K562 (cell line): ENCODE measurements at regions not wholly inside any gene's neighbourhood (a gene's known extent, or its start where the extent isn't known, plus 50 kb on each side); places are given as distances from the start of the nearest gene placed in this dataset.

Experiments used
- ADNP ChIP-seq: fragments of 200-800 bp; sonication (Bioruptor generic); IDR thresholded peaks from 2 replicates; pipeline ENCODE4 v1.6.1; 2016; ENCODE audit warnings: missing genetic modification characterization, missing compliant biosample characterization
- AFF1 ChIP-seq, 2 experiments: fragments of 450-650 bp; IDR thresholded peaks; 2 replicates each; pipeline ENCODE4 v1.6.1; 2018; ENCODE audit warnings: mild to moderate bottlenecking in 2 of 2, low read depth in 1 of 2; ENCODE audit not compliant: partially characterized antibody in 2 of 2
- ATF2 ChIP-seq: sonication (generic); formaldehyde crosslinking; IDR thresholded peaks from 2 replicates; pipeline ENCODE4 v1.8.1; 2022; ENCODE audit warnings: missing genetic modification reagents
- CBFA2T3 ChIP-seq: fragments of 450-650 bp; IDR thresholded peaks from 2 replicates; pipeline ENCODE4 v1.6.1; 2017
- CEBPB ChIP-seq: fragments of 450-650 bp; IDR thresholded peaks from 2 replicates; pipeline ENCODE4 v1.6.1; 2016; ENCODE audit warnings: missing genetic modification characterization, missing compliant biosample characterization
- CREB1 ChIP-seq, 2 experiments: sonication (generic) in 1 of 2; formaldehyde crosslinking in 1 of 2; IDR thresholded peaks; 2 replicates each; pipeline versions ENCODE4 v1.6.1 to v1.8.0; 2012 to 2022; ENCODE audit warnings: inconsistent platforms in 1 of 2, mild to moderate bottlenecking in 1 of 2, missing genetic modification reagents in 1 of 2, moderate library complexity in 1 of 2
- FIP1L1 ChIP-seq: fragments of 200-400 bp; formaldehyde crosslinking; IDR thresholded peaks from 2 replicates; pipeline ENCODE4 v1.6.1; 2018; ENCODE audit warnings: mild to moderate bottlenecking, low read depth, low read length; ENCODE audit not compliant: poor library complexity, severe bottlenecking
- MIER1 ChIP-seq: fragments of 450-650 bp; IDR thresholded peaks from 2 replicates; pipeline ENCODE4 v1.6.1; 2016; ENCODE audit warnings: antibody characterized with exemption, mild to moderate bottlenecking, low read depth
- MNT ChIP-seq, 2 experiments: fragments of 450-650 bp; conservative IDR thresholded peaks; 2 replicates each; pipeline ENCODE4 v1.6.1; 2017; ENCODE audit warnings: mild to moderate bottlenecking in 2 of 2, moderate library complexity in 2 of 2
- NFE2L1 ChIP-seq: fragments of 450-650 bp; IDR thresholded peaks from 2 replicates; pipeline ENCODE4 v1.6.1; 2016; ENCODE audit warnings: missing genetic modification characterization, low read depth, mild to moderate bottlenecking, missing compliant biosample characterization, moderate library complexity, borderline replicate concordance
- POLR2H ChIP-seq: IDR thresholded peaks from 2 replicates; pipeline ENCODE4 v1.6.1; 2016; ENCODE audit warnings: missing genetic modification characterization, low read depth, mild to moderate bottlenecking, control low read depth, missing compliant biosample characterization, moderate library complexity
- SETDB1 ChIP-seq: IDR thresholded peaks from one replicate; pipeline ENCODE4 v1.6.1; 2012; ENCODE audit warnings: low read length, control low read depth, inconsistent platforms
- SNRNP70 ChIP-seq: fragments of 200-400 bp; formaldehyde crosslinking; optimal IDR thresholded peaks from 2 replicates; pipeline ENCODE3; 2017; ENCODE audit warnings: low read depth, low read length
- TBP ChIP-seq: optimal IDR thresholded peaks from 2 replicates; pipeline ENCODE3; 2011; ENCODE audit warnings: low read depth, low read length, improper control_type of control experiment
- ZBTB7A ChIP-seq: IDR thresholded peaks from 2 replicates; pipeline ENCODE4 v1.6.1; 2011; ENCODE audit warnings: low read depth, mild to moderate bottlenecking, low read length, moderate library complexity, borderline replicate concordance; ENCODE audit not compliant: control insufficient read depth
- ZKSCAN3 ChIP-seq: fragments of 250-450 bp; sonication (Bioruptor Pico); IDR thresholded peaks from 2 replicates; pipeline ENCODE4 v1.4.0; 2020
- ZNF134 ChIP-seq: fragments of 250-450 bp; sonication (Bioruptor Pico); conservative IDR thresholded peaks from 2 replicates; pipeline ENCODE4 v1.4.0; 2020
- ZSCAN29 ChIP-seq: fragments of 450-650 bp; IDR thresholded peaks from 2 replicates; pipeline ENCODE4 v1.6.1; 2017
- TF ChIP-seq, protein P1 (sequence below): sonication (generic); formaldehyde crosslinking; IDR thresholded peaks from 2 replicates; pipeline ENCODE4 v1.8.0; 2022; ENCODE audit warnings: mild to moderate bottlenecking, missing genetic modification reagents
- TF ChIP-seq, protein P2 (sequence below): fragments of 450-650 bp; formaldehyde crosslinking; conservative IDR thresholded peaks from 2 replicates; pipeline ENCODE4 v1.4.0; 2022; ENCODE audit warnings: mild to moderate bottlenecking, missing genetic modification characterization

GRCh38 chr4:152166567-152166966 is 369.3 kb downstream of the FBXW7 start (continued):
- 0 out of 2 replicates have a peak, but pooled peaks have one; percentile 54 for TF ChIP-seq ZBTB7A
- no peak for TF ChIP-seq CBFA2T3
- no peak for TF ChIP-seq ADNP (tag)
- no peak for TF ChIP-seq POLR2H
- TF ChIP-seq FIP1L1 = no peak
- TF ChIP-seq MIER1 = peak; percentile 82
- TF ChIP-seq ZKSCAN3 = no peak
- no peak for TF ChIP-seq ZSCAN29
- TF ChIP-seq CEBPB (tag) = peak; percentile 79
- TF ChIP-seq ZNF134 (CRISPR knock-in tag) = no peak
- no peak for TF ChIP-seq TBP
- TF ChIP-seq, protein P1, sequence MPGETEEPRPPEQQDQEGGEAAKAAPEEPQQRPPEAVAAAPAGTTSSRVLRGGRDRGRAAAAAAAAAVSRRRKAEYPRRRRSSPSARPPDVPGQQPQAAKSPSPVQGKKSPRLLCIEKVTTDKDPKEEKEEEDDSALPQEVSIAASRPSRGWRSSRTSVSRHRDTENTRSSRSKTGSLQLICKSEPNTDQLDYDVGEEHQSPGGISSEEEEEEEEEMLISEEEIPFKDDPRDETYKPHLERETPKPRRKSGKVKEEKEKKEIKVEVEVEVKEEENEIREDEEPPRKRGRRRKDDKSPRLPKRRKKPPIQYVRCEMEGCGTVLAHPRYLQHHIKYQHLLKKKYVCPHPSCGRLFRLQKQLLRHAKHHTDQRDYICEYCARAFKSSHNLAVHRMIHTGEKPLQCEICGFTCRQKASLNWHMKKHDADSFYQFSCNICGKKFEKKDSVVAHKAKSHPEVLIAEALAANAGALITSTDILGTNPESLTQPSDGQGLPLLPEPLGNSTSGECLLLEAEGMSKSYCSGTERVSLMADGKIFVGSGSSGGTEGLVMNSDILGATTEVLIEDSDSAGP (CRISPR knock-in tag) = no peak
- peak in 1 of 2 experiments; percentile 50 for TF ChIP-seq AFF1 (IDR thresholded peaks at IDR 0.05; ENCODE audit: low read depth in 1 of 2, partially characterized antibody in 2 of 2)
- no peak for TF ChIP-seq CREB1 (IDR thresholded peaks at IDR 0.05)
- peak; percentile 54; the same call in 1 of the 2 replicates for TF ChIP-seq CREB1 (CRISPR knock-in tag; IDR thresholded peaks at IDR 0.05)
- TF ChIP-seq NFE2L1 (tag) = no peak
- TF ChIP-seq SNRNP70 = no peak
- TF ChIP-seq SETDB1 = no peak
- TF ChIP-seq ATF2 = no peak
- TF ChIP-seq, protein P2, sequence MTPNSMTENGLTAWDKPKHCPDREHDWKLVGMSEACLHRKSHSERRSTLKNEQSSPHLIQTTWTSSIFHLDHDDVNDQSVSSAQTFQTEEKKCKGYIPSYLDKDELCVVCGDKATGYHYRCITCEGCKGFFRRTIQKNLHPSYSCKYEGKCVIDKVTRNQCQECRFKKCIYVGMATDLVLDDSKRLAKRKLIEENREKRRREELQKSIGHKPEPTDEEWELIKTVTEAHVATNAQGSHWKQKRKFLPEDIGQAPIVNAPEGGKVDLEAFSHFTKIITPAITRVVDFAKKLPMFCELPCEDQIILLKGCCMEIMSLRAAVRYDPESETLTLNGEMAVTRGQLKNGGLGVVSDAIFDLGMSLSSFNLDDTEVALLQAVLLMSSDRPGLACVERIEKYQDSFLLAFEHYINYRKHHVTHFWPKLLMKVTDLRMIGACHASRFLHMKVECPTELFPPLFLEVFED (CRISPR knock-in tag) = no peak
- TF ChIP-seq MNT (conservative IDR thresholded peaks at IDR 0.05) = peak; percentile 61 to 66
